HepG2 (cell line): ENCODE measurements at regions not wholly inside any gene's neighbourhood (a gene's known extent, or its start where the extent isn't known, plus 50 kb on each side); places are given as distances from the start of the nearest gene placed in this dataset.

Experiments used
- CTCF ChIP-seq: sonication (generic); formaldehyde crosslinking; IDR thresholded peaks from 2 replicates; pipeline ENCODE4 v1.5.0; 2020; ENCODE audit warnings: mild to moderate bottlenecking, missing genetic modification reagents, moderate library complexity
- ISL2 ChIP-seq: sonication (generic); formaldehyde crosslinking; IDR thresholded peaks from 2 replicates; pipeline ENCODE4 v1.5.0; 2020; ENCODE audit warnings: missing genetic modification reagents
- MTA3 ChIP-seq: sonication (generic); formaldehyde crosslinking; IDR thresholded peaks from 2 replicates; pipeline ENCODE4 v1.4.0; 2020; ENCODE audit warnings: missing genetic modification reagents
- NR2F6 ChIP-seq, 2 experiments: IDR thresholded peaks; 2 replicates each; pipeline ENCODE4 v1.6.1; 2016; ENCODE audit warnings: antibody characterized with exemption in 1 of 2, mild to moderate bottlenecking in 1 of 2
- POLR2AphosphoS5 ChIP-seq: IDR thresholded peaks from 2 replicates; pipeline ENCODE4 v1.6.1; 2012; ENCODE audit warnings: low read depth, low read length
- U2AF2 ChIP-seq: fragments of 200-400 bp; formaldehyde crosslinking; IDR thresholded peaks from 2 replicates; pipeline ENCODE4 v1.6.1; 2017; ENCODE audit warnings: low read depth, mild to moderate bottlenecking, low read length
- ZNF629 ChIP-seq: sonication (generic); formaldehyde crosslinking; conservative IDR thresholded peaks from 2 replicates; pipeline ENCODE4 v1.5.0; 2020; ENCODE audit warnings: missing genetic modification reagents
- TF ChIP-seq, protein P1 (sequence below): sonication (generic); formaldehyde crosslinking; IDR thresholded peaks from 2 replicates; pipeline ENCODE4 v1.8.1; 2022; ENCODE audit warnings: mild to moderate bottlenecking, missing genetic modification reagents

GRCh38 chr9:126125177-126125576 is 201.5 kb upstream of the MVB12B start:
- no peak for TF ChIP-seq U2AF2
- TF ChIP-seq CTCF: no peak
- TF ChIP-seq, protein P1, sequence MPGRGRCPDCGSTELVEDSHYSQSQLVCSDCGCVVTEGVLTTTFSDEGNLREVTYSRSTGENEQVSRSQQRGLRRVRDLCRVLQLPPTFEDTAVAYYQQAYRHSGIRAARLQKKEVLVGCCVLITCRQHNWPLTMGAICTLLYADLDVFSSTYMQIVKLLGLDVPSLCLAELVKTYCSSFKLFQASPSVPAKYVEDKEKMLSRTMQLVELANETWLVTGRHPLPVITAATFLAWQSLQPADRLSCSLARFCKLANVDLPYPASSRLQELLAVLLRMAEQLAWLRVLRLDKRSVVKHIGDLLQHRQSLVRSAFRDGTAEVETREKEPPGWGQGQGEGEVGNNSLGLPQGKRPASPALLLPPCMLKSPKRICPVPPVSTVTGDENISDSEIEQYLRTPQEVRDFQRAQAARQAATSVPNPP: no peak
- TF ChIP-seq ZNF629 (CRISPR knock-in tag): no peak
- no peak for TF ChIP-seq ISL2 (CRISPR knock-in tag)
- no peak for TF ChIP-seq NR2F6 (IDR thresholded peaks at IDR 0.05)
- TF ChIP-seq NR2F6 (CRISPR knock-in tag; IDR thresholded peaks at IDR 0.05): no peak
- no peak for TF ChIP-seq POLR2AphosphoS5
- no peak for TF ChIP-seq MTA3 (CRISPR knock-in tag)
